Lung (tissue), 12 donors: ENCODE measurements at regions not wholly inside any gene's neighbourhood (a gene's known extent, or its start where the extent isn't known, plus 50 kb on each side); places are given as distances from the start of the nearest gene placed in this dataset. TPM values are rescaled to one million over a fixed set of nuclear protein-coding genes. Genes with fewer than 3 reads are reported as not detected.

Source experiments
- ATAC-seq: fragments of 200-7000 bp; cut with Tn5 transposase; one replicate; pipeline ENCODE4 v1.9.1; 2020; ENCODE audit warnings: moderate number of reproducible peaks; ENCODE audit not compliant: insufficient read depth, low FRiP score
- DNase-seq, 3 donors: peaks; one replicate each; pipeline ENCODE4 v3.0.0-alpha.2; 2013 to 2017
- H3K27ac ChIP-seq, 2 donors: one replicate each; pipeline ENCODE4 v1.5.1; 2013; ENCODE audit warnings: mild to moderate bottlenecking in 2 of 2, moderate library complexity in 2 of 2, control low read depth in 1 of 2, inconsistent platforms in 1 of 2, low read depth in 1 of 2, low read length in 1 of 2
- H3K27me3 ChIP-seq, 3 donors: one replicate each; pipeline ENCODE4 v1.5.1; 2013; ENCODE audit warnings: low read length in 2 of 3; ENCODE audit not compliant: control insufficient read depth in 3 of 3, insufficient read depth in 3 of 3
- H3K36me3 ChIP-seq, 4 donors: one replicate each; pipeline ENCODE4 v1.5.1; 2013; ENCODE audit warnings: low read length in 4 of 4, mild to moderate bottlenecking in 1 of 4, moderate library complexity in 1 of 4; ENCODE audit not compliant: control insufficient read depth in 4 of 4, insufficient read depth in 4 of 4
- H3K4me1 ChIP-seq, 5 donors: one replicate each; pipeline ENCODE4 v1.5.1; 2013; ENCODE audit warnings: low read length in 5 of 5, mild to moderate bottlenecking in 2 of 5, moderate library complexity in 1 of 5; ENCODE audit not compliant: control insufficient read depth in 5 of 5, insufficient read depth in 5 of 5
- H3K4me3 ChIP-seq: one replicate; pipeline ENCODE4 v1.5.1; 2013; ENCODE audit warnings: mild to moderate bottlenecking, control low read depth, moderate library complexity
- H3K9ac ChIP-seq, 2 donors: one replicate each; pipeline ENCODE4 v1.5.1; 2013; ENCODE audit warnings: low read length in 2 of 2, control low read depth in 1 of 2; ENCODE audit not compliant: insufficient read depth in 1 of 2
- H3K9me3 ChIP-seq, 4 donors: one replicate each; pipeline ENCODE4 v1.5.1; 2013; ENCODE audit warnings: low read length in 3 of 4, mild to moderate bottlenecking in 1 of 4, moderate library complexity in 1 of 4; ENCODE audit not compliant: control insufficient read depth in 4 of 4, insufficient read depth in 3 of 4
- WGBS, 2 donors: extraction: QIAGEN DNeasy Blood & Tissue Kit; methylation state at CpG; one replicate each; pipeline ENCODE4 v1.1.7; 2013; 5-methylcytosine and 5-hydroxymethylcytosine counted together
- small RNA-seq: library from RNA; depleted of rRNA; stranded (forward); fragments of <200 nt; gene quantifications from one replicate; pipeline ENCODE3, GENCODE V24; 2014; ENCODE audit warnings: low replicate concordance
- TF ChIP-seq, protein P1 (sequence below): IDR thresholded peaks from 2 replicates; pipeline ENCODE4 v1.5.1; 2012; ENCODE audit warnings: mild to moderate bottlenecking; ENCODE audit errors: control extremely low read depth, extremely low read depth
- donor health status: control.
- donor health status: control.
- donor health status: Bipolar disorder and iron deficiency.
- donor health status: healthy.
- donor health status: DM: yes; HTN: yes; CAD: no.

- no peak for DNase-seq
- 86 to 88% methylated on average over 2 of the region's 2 CpGs for WGBS, 2 donors
- Histone ChIP-seq H3K9me3 (no peaks in the 10 kb centered on the region), H3K27ac (no peak overlapping the region), H3K4me1 (peaks cover 0 to 3% (median 0%) of the 10 kb centered on the region in 5 donors), H3K27me3 (no peaks in the 10 kb centered on the region), H3K9ac (no peak overlapping the region), H3K36me3 (no peaks in the 10 kb centered on the region), H3K4me3 (no peak overlapping the region)
- ATAC-seq, result no peak
- TF ChIP-seq, protein P1, sequence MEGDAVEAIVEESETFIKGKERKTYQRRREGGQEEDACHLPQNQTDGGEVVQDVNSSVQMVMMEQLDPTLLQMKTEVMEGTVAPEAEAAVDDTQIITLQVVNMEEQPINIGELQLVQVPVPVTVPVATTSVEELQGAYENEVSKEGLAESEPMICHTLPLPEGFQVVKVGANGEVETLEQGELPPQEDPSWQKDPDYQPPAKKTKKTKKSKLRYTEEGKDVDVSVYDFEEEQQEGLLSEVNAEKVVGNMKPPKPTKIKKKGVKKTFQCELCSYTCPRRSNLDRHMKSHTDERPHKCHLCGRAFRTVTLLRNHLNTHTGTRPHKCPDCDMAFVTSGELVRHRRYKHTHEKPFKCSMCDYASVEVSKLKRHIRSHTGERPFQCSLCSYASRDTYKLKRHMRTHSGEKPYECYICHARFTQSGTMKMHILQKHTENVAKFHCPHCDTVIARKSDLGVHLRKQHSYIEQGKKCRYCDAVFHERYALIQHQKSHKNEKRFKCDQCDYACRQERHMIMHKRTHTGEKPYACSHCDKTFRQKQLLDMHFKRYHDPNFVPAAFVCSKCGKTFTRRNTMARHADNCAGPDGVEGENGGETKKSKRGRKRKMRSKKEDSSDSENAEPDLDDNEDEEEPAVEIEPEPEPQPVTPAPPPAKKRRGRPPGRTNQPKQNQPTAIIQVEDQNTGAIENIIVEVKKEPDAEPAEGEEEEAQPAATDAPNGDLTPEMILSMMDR, result no peak
These were observed 129.1 kb downstream of the USP46 start for GRCh38 chr4:52529983-52530382.

GRCh38 chr4:52535793-52536192 lies 123.3 kb downstream of the USP46 start:
- ATAC-seq, result no peak
- H3K27me3 ChIP-seq, result no peaks in the 10 kb centered on the region
- H3K4me1 ChIP-seq, result peaks cover 0 to 3% (median 0%) of the 10 kb centered on the region in 5 donors
- H3K36me3 ChIP-seq, result no peaks in the 10 kb centered on the region
- no peak overlapping the region for H3K9ac ChIP-seq
- 88 to 91% methylated on average over 5 of the region's 5 CpGs for WGBS, 2 donors
- DNase-seq, result no peak
- no peak overlapping the region for H3K4me3 ChIP-seq
- no peak overlapping the region for H3K27ac ChIP-seq
- TF ChIP-seq, protein P1, result no peak
- no peaks in the 10 kb centered on the region for H3K9me3 ChIP-seq

Small RNAs in the stretch of these regions (small RNA-seq; reads per million reads assigned to genes)
- not detected for gene RNU6-1252P
